ENCODE measurements at regions not wholly inside any gene's neighbourhood (a gene's known extent, or its start where the extent isn't known, plus 50 kb on each side); places are given as distances from the start of the nearest gene placed in this dataset.

- DNase-seq (ENCODE audit: low read depth, low spot score), result no peak
These were observed 113.0 kb downstream of the DTHD1 start for GRCh38 chr4:36394352-36394903.

GRCh38 chr4:36399762-36400353, 118.4 kb downstream of the DTHD1 start:
- H3K27ac ChIP-seq, result no peak overlapping the region
- no peak for DNase-seq (ENCODE audit: low read depth, low spot score)

More at GRCh38 chr4:36394352-36394903, 113.0 kb downstream of the DTHD1 start:
- H3K27ac ChIP-seq, result no peak overlapping the region

- no peak for DNase-seq (ENCODE audit: low read depth, low spot score)
- H3K27ac ChIP-seq, result no peak overlapping the region
These were observed 120.8 kb downstream of the DTHD1 start for GRCh38 chr4:36402008-36402758.

GRCh38 chr4:36411338-36411737, 129.9 kb downstream of the DTHD1 start:
- no peak overlapping the region for H3K27ac ChIP-seq
- DNase-seq (ENCODE audit: low read depth, low spot score), result no peak

GRCh38 chr4:36414248-36414647, 132.8 kb downstream of the DTHD1 start:
- no peak overlapping the region for H3K27ac ChIP-seq
- no peak for DNase-seq (ENCODE audit: low read depth, low spot score)

- DNase-seq (ENCODE audit: low read depth, low spot score), result no peak
- H3K27ac ChIP-seq, result no peak overlapping the region
These were observed 135.7 kb downstream of the DTHD1 start for GRCh38 chr4:36417146-36417545.

- no peak overlapping the region for H3K27ac ChIP-seq
- DNase-seq (ENCODE audit: low read depth, low spot score), result no peak
These were observed 138.8 kb downstream of the DTHD1 start for GRCh38 chr4:36420111-36420679.

- no peak for DNase-seq (ENCODE audit: low read depth, low spot score)
- no peak overlapping the region for H3K27ac ChIP-seq
These were observed 141.2 kb downstream of the DTHD1 start for GRCh38 chr4:36422607-36423006.

- H3K27ac ChIP-seq, result no peak overlapping the region
- DNase-seq (ENCODE audit: low read depth, low spot score), result no peak
These were observed 145.3 kb downstream of the DTHD1 start for GRCh38 chr4:36426741-36427140.

- DNase-seq (ENCODE audit: low read depth, low spot score), result no peak
- H3K27ac ChIP-seq, result no peak overlapping the region
These were observed 146.3 kb downstream of the DTHD1 start for GRCh38 chr4:36427696-36428095.

GRCh38 chr4:36432586-36432985, 151.2 kb downstream of the DTHD1 start:
- no peak overlapping the region for H3K27ac ChIP-seq
- DNase-seq (ENCODE audit: low read depth, low spot score), result no peak

GRCh38 chr4:36439556-36439955, 158.1 kb downstream of the DTHD1 start:
- no peak for DNase-seq (ENCODE audit: low read depth, low spot score)
- no peak overlapping the region for H3K27ac ChIP-seq

- DNase-seq (ENCODE audit: low read depth, low spot score), result no peak
- H3K27ac ChIP-seq, result peak overlapping the region; percentile 73
These were observed 164.1 kb downstream of the DTHD1 start for GRCh38 chr4:36445480-36445879.

GRCh38 chr4:36446275-36446674, 164.9 kb downstream of the DTHD1 start:
- H3K27ac ChIP-seq, result peak overlapping the region; percentile 73
- DNase-seq (ENCODE audit: low read depth, low spot score), result no peak

- no peak for DNase-seq (ENCODE audit: low read depth, low spot score)
- H3K27ac ChIP-seq, result no peak overlapping the region
These were observed 179.9 kb downstream of the DTHD1 start for GRCh38 chr4:36461344-36461743.

- no peak for DNase-seq (ENCODE audit: low read depth, low spot score)
- no peak overlapping the region for H3K27ac ChIP-seq
These were observed 186.3 kb downstream of the DTHD1 start for GRCh38 chr4:36467670-36468069.

- H3K27ac ChIP-seq, result no peak overlapping the region
- DNase-seq (ENCODE audit: low read depth, low spot score), result no peak
These were observed 190.5 kb downstream of the DTHD1 start for GRCh38 chr4:36471903-36472302.

- H3K27ac ChIP-seq, result no peak overlapping the region
- DNase-seq (ENCODE audit: low read depth, low spot score), result no peak
These were observed 194.7 kb downstream of the DTHD1 start for GRCh38 chr4:36476135-36476534.

GRCh38 chr4:36477861-36478260, 196.4 kb downstream of the DTHD1 start:
- no peak overlapping the region for H3K27ac ChIP-seq
- no peak for DNase-seq (ENCODE audit: low read depth, low spot score)

GRCh38 chr4:36485885-36486284, 204.5 kb downstream of the DTHD1 start:
- no peak for DNase-seq (ENCODE audit: low read depth, low spot score)
- no peak overlapping the region for H3K27ac ChIP-seq

- no peak for DNase-seq (ENCODE audit: low read depth, low spot score)
- no peak overlapping the region for H3K27ac ChIP-seq
These were observed 208.4 kb downstream of the DTHD1 start for GRCh38 chr4:36489798-36490197.

Data from epithelial cell of prostate (primary cell).